ENCODE measurements at regions not wholly inside any gene's neighbourhood (a gene's known extent, or its start where the extent isn't known, plus 50 kb on each side); places are given as distances from the start of the nearest gene placed in this dataset.

GRCh38 chr17:51430591-51430990, 170.2 kb downstream of the UTP18 start:
- TF ChIP-seq CTCF (conservative IDR thresholded peaks at IDR 0.05): no peak
- no peak for TF ChIP-seq EZH2 (IDR thresholded peaks at IDR 0.05; ENCODE audit: low read depth)
